Heart left ventricle (tissue), 13 donors: ENCODE measurements at regions not wholly inside any gene's neighbourhood (a gene's known extent, or its start where the extent isn't known, plus 50 kb on each side); places are given as distances from the start of the nearest gene placed in this dataset.

Experiments used
- CTCF ChIP-seq, 12 donors: fragments of 200-600 bp; sonication (generic) in 4 of 12; IDR thresholded peaks; one replicate each; pipeline versions ENCODE4 v1.5.0 to v1.8.0; 2018 to 2022; ENCODE audit warnings: antibody characterized with exemption in 12 of 12, mild to moderate bottlenecking in 5 of 12
- POLR2A ChIP-seq, 2 donors: fragments of 450-650 bp; IDR thresholded peaks; one replicate each; pipeline ENCODE4 v1.6.1; 2017; ENCODE audit warnings: antibody characterized with exemption in 2 of 2, mild to moderate bottlenecking in 2 of 2, moderate library complexity in 2 of 2
- donor health status: ischemic (EF 13 %, LVEDD 7.1; RV severe dilation, severe dysfunction).
- donor health status: DM: no; HTN: yes; CAD: no.
- donor health status: DM: no; HTN: no; CAD: no.
- donor health status: ischemic (EF 25% LVEDD 6.9; RV normal size, moderate dysfunction).
- donor health status: ischemic (EF 25% LVEDD 5.7; RV mildly dilated, moderate dysfunction).
- donor health status: ischemic (EF 35%, LVEDD 5.7; RV mildly dilated, moderate dysfunction).
- donor health status: nonischemic (EF 11% LVEDD 7.7; RV severe dilation, severe dysfunction).
- donor health status: DM: yes; HTN: yes; CAD: no.
- donor health status: PGD.
- donor health status: ischemic (EF 29% LVEDD 5.4; RV normal size, mild dysfunction).
- donor health status: nonischemic (EF 23%, LVEDD 6.1; RV moderate dilation, normal function).

- no peak for TF ChIP-seq CTCF (IDR thresholded peaks at IDR 0.05)
- no peak for TF ChIP-seq POLR2A (IDR thresholded peaks at IDR 0.05)
Measured at GRCh38 chr5:111930905-111931461, 174.0 kb upstream of the NREP start.
